Breast epithelium (tissue), 4 donors: ENCODE measurements at regions not wholly inside any gene's neighbourhood (a gene's known extent, or its start where the extent isn't known, plus 50 kb on each side); places are given as distances from the start of the nearest gene placed in this dataset.

Experiments used
- DNase-seq, 2 donors: peaks; one replicate each; pipeline ENCODE4 v3.0.0-alpha.2; 2019; ENCODE audit warnings: low spot score in 2 of 2
- H3K27ac ChIP-seq, 2 donors: fragments of 200-600 bp; sonication (generic) in 1 of 2; one replicate each; pipeline ENCODE4 v1.5.1; 2016 to 2019; ENCODE audit warnings: mild to moderate bottlenecking in 1 of 2
- H3K27me3 ChIP-seq, 2 donors: fragments of 200-600 bp; sonication (generic) in 1 of 2; one replicate each; pipeline versions ENCODE4 v1.5.1 to v1.6.0; 2017 to 2019; ENCODE audit warnings: control low read depth in 1 of 2, mild to moderate bottlenecking in 1 of 2
- H3K36me3 ChIP-seq: fragments of 200-600 bp; one replicate; pipeline ENCODE4 v1.5.1; 2019
- H3K4me1 ChIP-seq, 2 donors: fragments of 200-600 bp; sonication (generic); one replicate each; pipeline ENCODE4 v1.5.1; 2016 to 2019; ENCODE audit warnings: control low read depth in 1 of 2
- H3K4me3 ChIP-seq, 3 donors: fragments of 200-600 bp; sonication (generic); 1 replicate in 2 of 3; 2 replicates in 1 of 3; pipeline ENCODE4 v1.5.1; 2016 to 2019; ENCODE audit warnings: mild to moderate bottlenecking in 3 of 3, moderate library complexity in 2 of 3
- H3K9me3 ChIP-seq, 2 donors: fragments of 200-600 bp; sonication (generic) in 1 of 2; one replicate each; pipeline ENCODE4 v1.5.1; 2016 to 2019; ENCODE audit warnings: control low read depth in 1 of 2
- CTCF ChIP-seq, 3 donors: fragments of 450-650 bp; IDR thresholded peaks; one replicate each; pipeline ENCODE4 v1.5.1; 2016 to 2017; ENCODE audit warnings: antibody characterized with exemption in 3 of 3, mild to moderate bottlenecking in 3 of 3, moderate library complexity in 3 of 3
- POLR2A ChIP-seq: fragments of 450-650 bp; IDR thresholded peaks from one replicate; pipeline ENCODE4 v1.6.1; 2016; ENCODE audit warnings: antibody characterized with exemption, mild to moderate bottlenecking, moderate library complexity
- POLR2AphosphoS5 ChIP-seq, 3 donors: sonication (generic); formaldehyde crosslinking; IDR thresholded peaks; one replicate each; pipeline ENCODE4 v1.6.1; 2017; ENCODE audit warnings: antibody characterized with exemption in 3 of 3
- intact Hi-C: fragments of 100-400 bp; cut with DNase I; formaldehyde crosslinking; loops from one replicate; pipeline ENCODE4 v1.15.1; 2023; ENCODE audit warnings: low total_unique reads

GRCh38 chr2:118169359-118170005 lies 81.2 kb downstream of the INSIG2 start:
- Histone ChIP-seq H3K9me3 (peaks cover 0 to under 1% of the 10 kb centered on the region in 2 donors), H3K36me3 (no peaks in the 10 kb centered on the region), H3K4me1 (no peaks in the 10 kb centered on the region), H3K27me3 (peaks cover 0 to 4% of the 10 kb centered on the region in 2 donors), H3K4me3 (no peak overlapping the region), H3K27ac (no peak overlapping the region)
- no peak for TF ChIP-seq POLR2A
- no peak for TF ChIP-seq POLR2AphosphoS5 (IDR thresholded peaks at IDR 0.05)
- DNase-seq: no peak
- intact Hi-C loops: no loop called here

GRCh38 chr2:118168615-118169014 lies 80.3 kb downstream of the INSIG2 start:
- Histone ChIP-seq H3K4me3 (no peak overlapping the region), H3K27ac (no peak overlapping the region), H3K36me3 (no peaks in the 10 kb centered on the region), H3K27me3 (peaks cover 0 to 4% of the 10 kb centered on the region in 2 donors), H3K9me3 (peaks cover 0 to 8% of the 10 kb centered on the region in 2 donors), H3K4me1 (no peaks in the 10 kb centered on the region)
- intact Hi-C loops: no loop called here
- TF ChIP-seq POLR2A (no peak), CTCF (IDR thresholded peaks at IDR 0.05) (no peak)
- no peak for DNase-seq

GRCh38 chr2:118167026-118167425 lies 78.8 kb downstream of the INSIG2 start:
- no peak for TF ChIP-seq POLR2AphosphoS5 (IDR thresholded peaks at IDR 0.05)
- TF ChIP-seq POLR2A: no peak
- TF ChIP-seq CTCF (IDR thresholded peaks at IDR 0.05): no peak
- H3K27me3 ChIP-seq: no peaks in the 10 kb centered on the region
- H3K27ac ChIP-seq: no peak overlapping the region
- intact Hi-C loops: no loop called here
- peaks cover 0 to 8% of the 10 kb centered on the region in 2 donors for H3K9me3 ChIP-seq
- H3K36me3 ChIP-seq: no peaks in the 10 kb centered on the region
- no peaks in the 10 kb centered on the region for H3K4me1 ChIP-seq
- H3K4me3 ChIP-seq: no peak overlapping the region
- no peak for DNase-seq

- TF ChIP-seq CTCF (IDR thresholded peaks at IDR 0.05) (no peak), POLR2A (no peak), POLR2AphosphoS5 (IDR thresholded peaks at IDR 0.05) (no peak)
- no peak for DNase-seq
- Histone ChIP-seq H3K27me3 (no peaks in the 10 kb centered on the region), H3K27ac (no peak overlapping the region), H3K4me3 (no peak overlapping the region), H3K36me3 (no peaks in the 10 kb centered on the region), H3K9me3 (peaks cover 0 to 8% of the 10 kb centered on the region in 2 donors), H3K4me1 (no peaks in the 10 kb centered on the region)
- intact Hi-C loops: no loop called here
Measured at GRCh38 chr2:118166242-118166641, 78.0 kb downstream of the INSIG2 start.

- H3K4me1 ChIP-seq: no peaks in the 10 kb centered on the region
Measured at GRCh38 chr2:118165595-118165994, 77.3 kb downstream of the INSIG2 start.

More at GRCh38 chr2:118165595-118165994, 77.3 kb downstream of the INSIG2 start:
- H3K27ac ChIP-seq: no peak overlapping the region
- H3K27me3 ChIP-seq: no peaks in the 10 kb centered on the region
- no peak for TF ChIP-seq CTCF (IDR thresholded peaks at IDR 0.05)
- no peak for TF ChIP-seq POLR2AphosphoS5 (IDR thresholded peaks at IDR 0.05)
- no peak for TF ChIP-seq POLR2A
- no peak overlapping the region for H3K4me3 ChIP-seq
- H3K36me3 ChIP-seq: no peaks in the 10 kb centered on the region
- intact Hi-C loops: no loop called here
- no peak for DNase-seq
- H3K9me3 ChIP-seq: peaks cover 0 to 8% of the 10 kb centered on the region in 2 donors
